ENCODE measurements at regions not wholly inside any gene's neighbourhood (a gene's known extent, or its start where the extent isn't known, plus 50 kb on each side); places are given as distances from the start of the nearest gene placed in this dataset.

DNA sequence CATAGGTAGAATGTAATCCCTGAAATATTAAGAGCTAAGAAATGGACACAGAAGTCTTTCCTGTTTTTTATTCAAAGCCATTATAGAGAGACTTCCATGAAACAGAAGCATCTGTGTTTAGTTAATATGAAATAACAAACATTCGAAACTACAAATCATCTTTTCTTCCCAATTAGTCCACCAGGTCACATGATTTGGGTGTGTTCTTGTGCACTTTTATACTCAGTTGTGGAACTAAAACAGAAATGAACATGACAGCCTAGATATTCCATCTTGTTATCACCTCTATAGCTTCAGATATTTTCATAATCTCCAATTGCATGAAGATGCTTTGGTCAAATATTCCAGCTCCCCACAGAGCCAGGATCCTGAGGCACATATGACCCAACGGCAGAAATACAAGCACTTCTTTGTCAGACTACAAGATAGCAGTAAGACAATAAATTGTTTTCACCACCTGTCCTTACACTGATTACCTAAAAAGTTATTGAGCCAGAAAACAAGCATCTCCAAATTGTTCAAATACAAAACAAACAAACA is 116.8 kb upstream of the BEND6 start:
- TF ChIP-seq, protein P1, sequence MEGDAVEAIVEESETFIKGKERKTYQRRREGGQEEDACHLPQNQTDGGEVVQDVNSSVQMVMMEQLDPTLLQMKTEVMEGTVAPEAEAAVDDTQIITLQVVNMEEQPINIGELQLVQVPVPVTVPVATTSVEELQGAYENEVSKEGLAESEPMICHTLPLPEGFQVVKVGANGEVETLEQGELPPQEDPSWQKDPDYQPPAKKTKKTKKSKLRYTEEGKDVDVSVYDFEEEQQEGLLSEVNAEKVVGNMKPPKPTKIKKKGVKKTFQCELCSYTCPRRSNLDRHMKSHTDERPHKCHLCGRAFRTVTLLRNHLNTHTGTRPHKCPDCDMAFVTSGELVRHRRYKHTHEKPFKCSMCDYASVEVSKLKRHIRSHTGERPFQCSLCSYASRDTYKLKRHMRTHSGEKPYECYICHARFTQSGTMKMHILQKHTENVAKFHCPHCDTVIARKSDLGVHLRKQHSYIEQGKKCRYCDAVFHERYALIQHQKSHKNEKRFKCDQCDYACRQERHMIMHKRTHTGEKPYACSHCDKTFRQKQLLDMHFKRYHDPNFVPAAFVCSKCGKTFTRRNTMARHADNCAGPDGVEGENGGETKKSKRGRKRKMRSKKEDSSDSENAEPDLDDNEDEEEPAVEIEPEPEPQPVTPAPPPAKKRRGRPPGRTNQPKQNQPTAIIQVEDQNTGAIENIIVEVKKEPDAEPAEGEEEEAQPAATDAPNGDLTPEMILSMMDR (conservative IDR thresholded peaks at IDR 0.05), result no peak
- no peak for TF ChIP-seq ZFX (IDR thresholded peaks at IDR 0.05)
- no peak overlapping the region for H3K27ac ChIP-seq

DNA sequence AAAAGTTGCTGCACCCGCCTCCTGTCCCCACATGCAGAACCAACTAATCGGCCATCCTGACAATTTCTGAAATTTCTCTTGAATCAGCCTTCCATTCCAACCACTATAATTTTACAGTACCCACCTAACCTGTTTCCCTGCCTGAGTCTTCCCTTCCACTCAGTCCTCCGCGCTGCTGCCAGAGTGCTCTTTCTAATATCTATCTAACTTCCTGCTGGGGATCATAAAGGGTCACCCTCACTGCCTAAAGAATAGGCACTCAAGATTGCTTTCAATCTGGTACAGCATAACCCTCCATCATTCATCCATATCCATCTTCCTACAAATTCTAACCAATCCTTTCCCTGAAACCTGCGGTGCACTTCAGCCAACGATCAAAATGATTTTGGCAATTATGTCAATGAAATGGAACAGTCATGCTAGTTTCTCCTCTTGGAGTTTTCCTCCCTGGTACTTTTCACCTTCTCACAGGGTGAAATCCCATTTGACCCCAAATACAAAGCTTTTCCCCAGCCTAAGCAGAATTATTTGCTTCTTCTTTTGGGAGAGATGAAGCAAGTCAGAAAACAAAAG is 117.5 kb upstream of the BEND6 start:
- TF ChIP-seq, protein P1 (conservative IDR thresholded peaks at IDR 0.05), result no peak
- no peak for TF ChIP-seq ZFX (IDR thresholded peaks at IDR 0.05)
- no peak overlapping the region for H3K27ac ChIP-seq

DNA sequence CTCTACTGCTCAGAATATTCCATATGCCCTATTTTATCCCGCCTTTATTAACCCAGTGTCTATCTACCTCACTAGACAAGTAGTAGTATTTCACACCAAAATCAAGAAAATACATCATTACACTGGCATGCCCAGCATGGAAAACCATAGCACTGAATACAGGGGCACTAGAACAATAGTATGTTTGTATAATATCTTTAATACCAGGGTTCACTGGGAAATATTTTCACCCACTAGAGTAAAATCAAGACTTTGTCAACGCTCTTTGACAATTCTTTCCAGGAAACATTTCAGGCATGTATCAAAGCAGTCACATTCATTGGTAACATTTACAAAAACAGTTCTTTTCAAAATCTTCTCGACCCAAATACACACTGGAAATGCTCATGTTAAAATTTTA is 119.3 kb upstream of the BEND6 start:
- TF ChIP-seq, protein P1 (conservative IDR thresholded peaks at IDR 0.05), result no peak
- TF ChIP-seq ZFX (IDR thresholded peaks at IDR 0.05), result no peak
- no peak overlapping the region for H3K27ac ChIP-seq

DNA sequence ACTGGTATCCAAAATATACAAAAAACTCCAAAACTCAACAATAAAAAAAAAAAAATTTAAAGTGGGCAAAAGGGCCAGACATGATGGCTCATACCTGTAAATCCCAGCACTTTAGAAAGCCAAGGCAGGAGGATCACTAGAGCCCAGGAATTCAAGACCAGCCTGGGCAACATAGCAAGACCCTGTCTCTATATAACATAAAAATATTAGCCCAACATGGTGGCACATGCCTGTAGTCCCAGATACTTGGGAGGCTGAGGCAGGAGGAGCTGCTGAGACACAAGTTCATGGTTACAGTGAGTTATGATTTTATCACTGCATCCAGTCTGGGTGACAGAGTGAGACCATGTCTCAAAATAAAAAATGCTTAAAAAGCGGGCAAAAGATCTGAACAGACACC is 121.0 kb upstream of the BEND6 start:
- no peak overlapping the region for H3K27ac ChIP-seq
- TF ChIP-seq ZFX (IDR thresholded peaks at IDR 0.05), result no peak
- TF ChIP-seq, protein P1 (conservative IDR thresholded peaks at IDR 0.05), result no peak

DNA sequence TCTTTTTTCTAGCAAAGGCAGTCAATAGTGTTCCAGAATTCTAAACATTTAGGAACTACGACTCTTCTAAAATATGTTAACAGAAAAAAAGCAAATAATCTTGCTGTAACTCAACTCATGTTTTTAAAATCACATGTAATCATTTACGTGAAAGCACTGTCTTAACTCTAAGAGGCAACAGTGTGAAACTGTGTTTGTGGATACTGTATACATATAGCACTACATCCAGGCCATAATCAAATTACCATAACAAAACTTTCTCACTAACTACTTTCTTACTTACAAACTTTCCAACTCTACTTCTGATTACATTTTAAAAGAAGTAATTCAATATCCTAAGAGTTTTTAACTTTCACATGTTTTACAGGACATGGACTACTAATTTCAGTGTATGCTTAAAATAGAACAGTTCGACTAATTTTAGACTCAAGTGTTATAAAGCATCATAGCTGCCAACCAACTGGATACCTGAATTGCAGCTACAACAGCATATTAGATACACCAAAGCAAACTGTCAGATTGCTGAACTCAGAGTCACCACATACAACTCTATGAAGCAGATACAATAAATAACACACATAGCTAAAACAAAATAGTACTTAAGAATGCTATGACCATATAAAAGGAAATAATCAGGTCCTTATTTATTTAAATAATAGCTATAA is 121.6 kb upstream of the BEND6 start:
- no peak for TF ChIP-seq ZFX (IDR thresholded peaks at IDR 0.05)

DNA sequence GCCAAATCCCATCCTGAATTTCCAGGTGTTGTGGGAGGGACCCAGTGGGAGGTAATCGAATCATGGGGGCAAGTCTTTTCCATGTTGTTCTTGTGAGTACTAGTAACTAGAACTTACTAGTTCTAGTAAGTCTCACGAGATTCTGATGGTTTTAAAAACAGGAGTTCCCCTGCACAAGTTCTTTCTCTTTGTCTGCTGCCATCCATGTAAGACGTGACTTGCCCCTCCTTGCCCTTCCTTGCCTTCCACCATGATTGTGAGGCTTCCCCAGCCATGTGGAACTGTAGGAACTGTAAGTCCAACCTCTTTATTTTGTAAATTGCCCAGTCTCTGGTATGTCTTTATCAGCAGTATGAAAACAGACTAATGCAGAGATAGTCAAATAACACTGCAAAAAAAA is 122.7 kb upstream of the BEND6 start:
- TF ChIP-seq, protein P1 (conservative IDR thresholded peaks at IDR 0.05), result no peak
- no peak for TF ChIP-seq ZFX (IDR thresholded peaks at IDR 0.05)

More for the DNA sequence above, 121.6 kb upstream of the BEND6 start:
- H3K27ac ChIP-seq, result no peak overlapping the region

DNA sequence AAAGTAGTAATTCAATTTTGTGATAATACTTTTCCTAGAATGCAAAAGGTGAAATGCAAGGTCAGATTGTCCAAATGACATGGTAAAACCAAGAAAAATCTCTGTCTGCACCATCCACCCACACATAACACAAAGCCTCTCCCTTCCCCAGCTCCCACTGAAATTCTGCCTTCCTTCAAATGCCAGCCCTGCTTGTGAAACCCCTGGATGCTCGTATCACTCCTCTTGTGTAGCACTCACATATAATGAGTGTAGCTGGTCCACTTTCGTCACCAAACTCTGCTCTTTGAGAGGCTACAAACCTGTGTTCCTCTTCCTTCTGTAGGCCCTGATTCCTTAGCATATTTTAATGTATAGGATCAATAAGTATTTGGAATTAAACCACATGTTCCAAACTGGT is 123.6 kb upstream of the BEND6 start:
- no peak overlapping the region for H3K27ac ChIP-seq
- TF ChIP-seq, protein P1 (conservative IDR thresholded peaks at IDR 0.05), result no peak
- no peak for TF ChIP-seq ZFX (IDR thresholded peaks at IDR 0.05)

More for the DNA sequence above, 122.7 kb upstream of the BEND6 start:
- H3K27ac ChIP-seq, result no peak overlapping the region
